ENCODE measurements at regions not wholly inside any gene's neighbourhood (a gene's known extent, or its start where the extent isn't known, plus 50 kb on each side); places are given as distances from the start of the nearest gene placed in this dataset.

DNA sequence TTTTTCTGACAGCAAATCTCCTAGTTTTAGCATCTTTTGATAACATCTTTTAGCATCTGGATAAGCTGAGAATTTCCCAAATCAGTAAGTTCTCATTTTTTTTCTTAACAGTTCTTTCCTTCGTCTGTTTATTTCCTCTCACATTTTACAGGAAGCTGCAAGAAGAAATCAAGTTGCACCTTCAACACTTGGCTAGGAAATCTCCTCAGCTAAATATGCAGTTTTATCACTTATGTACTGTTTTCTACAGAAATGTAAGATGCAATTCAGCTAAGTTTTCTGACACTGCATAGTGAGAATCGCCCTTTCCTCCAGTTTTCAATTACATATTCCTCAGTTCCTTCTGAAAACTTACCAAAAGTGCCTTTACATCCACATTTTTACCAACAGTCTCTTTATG lies 59.0 kb upstream of the MSX2 start:
- no peak for DNase-seq

GRCh38 chr5:174667526-174667925 lies 56.9 kb upstream of the MSX2 start:
- no peak for DNase-seq

GRCh38 chr5:174668349-174668748 lies 56.0 kb upstream of the MSX2 start:
- DNase-seq, result no peak

Data from NCI-H526 treated with DMSO at 0.1 percent for 48 hours (cell line).